ENCODE measurements at regions not wholly inside any gene's neighbourhood (a gene's known extent, or its start where the extent isn't known, plus 50 kb on each side); places are given as distances from the start of the nearest gene placed in this dataset.

- no peak for DNase-seq (ENCODE audit: low read depth)
- no peak overlapping the region for H3K4me3 ChIP-seq (ENCODE audit: low read depth, low read length)
- TF ChIP-seq CTCF (IDR thresholded peaks at IDR 0.05; ENCODE audit: control insufficient read depth, extremely low read depth, insufficient read depth) = no peak
Measured at GRCh38 chr3:180199417-180199995, 162.8 kb upstream of the PEX5L start.

GRCh38 chr3:180215866-180216265 is 179.1 kb upstream of the PEX5L start:
- H3K4me3 ChIP-seq (ENCODE audit: low read depth, low read length) = no peak overlapping the region
- DNase-seq (ENCODE audit: low read depth) = no peak
- no peak for TF ChIP-seq CTCF (IDR thresholded peaks at IDR 0.05; ENCODE audit: control insufficient read depth, extremely low read depth, insufficient read depth)

GRCh38 chr3:180223268-180223667 is 186.5 kb upstream of the PEX5L start:
- DNase-seq (ENCODE audit: low read depth) = no peak
- no peak for TF ChIP-seq CTCF (IDR thresholded peaks at IDR 0.05; ENCODE audit: control insufficient read depth, extremely low read depth, insufficient read depth)
- H3K4me3 ChIP-seq (ENCODE audit: low read depth, low read length) = no peak overlapping the region

GRCh38 chr3:180229113-180229512 is 192.4 kb upstream of the PEX5L start:
- no peak for TF ChIP-seq CTCF (IDR thresholded peaks at IDR 0.05; ENCODE audit: control insufficient read depth, extremely low read depth, insufficient read depth)
- no peak overlapping the region for H3K4me3 ChIP-seq (ENCODE audit: low read depth, low read length)
- DNase-seq (ENCODE audit: low read depth) = no peak

- no peak for DNase-seq (ENCODE audit: low read depth)
- no peak for TF ChIP-seq CTCF (IDR thresholded peaks at IDR 0.05; ENCODE audit: control insufficient read depth, extremely low read depth, insufficient read depth)
- H3K4me3 ChIP-seq (ENCODE audit: low read depth, low read length) = no peak overlapping the region
Measured at GRCh38 chr3:180239939-180240338, 203.2 kb upstream of the PEX5L start.

- TF ChIP-seq CTCF (IDR thresholded peaks at IDR 0.05; ENCODE audit: control insufficient read depth, extremely low read depth, insufficient read depth) = no peak
- H3K4me3 ChIP-seq (ENCODE audit: low read depth, low read length) = no peak overlapping the region
- no peak for DNase-seq (ENCODE audit: low read depth)
Measured at GRCh38 chr3:180246688-180247195, 210.0 kb upstream of the PEX5L start.

GRCh38 chr3:180250172-180250571 is 213.4 kb upstream of the PEX5L start:
- no peak overlapping the region for H3K4me3 ChIP-seq (ENCODE audit: low read depth, low read length)
- no peak for TF ChIP-seq CTCF (IDR thresholded peaks at IDR 0.05; ENCODE audit: control insufficient read depth, extremely low read depth, insufficient read depth)
- DNase-seq (ENCODE audit: low read depth) = no peak
